Neutrophil (primary cell): ENCODE measurements at regions not wholly inside any gene's neighbourhood (a gene's known extent, or its start where the extent isn't known, plus 50 kb on each side); places are given as distances from the start of the nearest gene placed in this dataset.

Experiments used
- H3K27ac ChIP-seq: fragments of 200-600 bp; sonication (generic); 2 replicates; pipeline ENCODE4 v1.5.1; 2016; ENCODE audit warnings: mild to moderate bottlenecking, moderate library complexity
- H3K27me3 ChIP-seq: fragments of 200-600 bp; sonication (generic); 2 replicates; pipeline ENCODE4 v1.6.0; 2016; ENCODE audit warnings: mild to moderate bottlenecking
- H3K36me3 ChIP-seq: fragments of 200-600 bp; sonication (generic); 2 replicates; pipeline ENCODE4 v1.5.1; 2017
- H3K4me1 ChIP-seq, 2 experiments: fragments of 200-600 bp in 1 of 2; sonication (generic) in 1 of 2; 1 replicate in 1 of 2; 2 replicates in 1 of 2; pipeline versions ENCODE4 v1.5.1 to v1.6.1; 2013 to 2016; ENCODE audit warnings: low read depth in 1 of 2, low read length in 1 of 2, mild to moderate bottlenecking in 1 of 2, moderate library complexity in 1 of 2; ENCODE audit not compliant: control insufficient read depth in 1 of 2, insufficient read depth in 1 of 2
- H3K4me3 ChIP-seq, 2 experiments: fragments of 200-600 bp in 1 of 2; sonication (generic) in 1 of 2; 1 replicate in 1 of 2; 2 replicates in 1 of 2; pipeline ENCODE4 v1.5.1; 2013 to 2016; ENCODE audit warnings: low read depth in 1 of 2, low read length in 1 of 2, mild to moderate bottlenecking in 1 of 2, moderate library complexity in 1 of 2
- H3K9me3 ChIP-seq: fragments of 200-600 bp; sonication (generic); 2 replicates; pipeline ENCODE4 v1.5.1; 2016
- CTCF ChIP-seq: fragments of 200-600 bp; sonication (generic); IDR thresholded peaks from 2 replicates; pipeline ENCODE4 v1.5.1; 2016; ENCODE audit warnings: antibody characterized with exemption

- H3K4me1 ChIP-seq = no peaks in the 10 kb centered on the region
- no peak for TF ChIP-seq CTCF
- H3K4me3 ChIP-seq = no peak overlapping the region
These were observed 867.4 kb downstream of the DSC3 start for GRCh38 chr18:30175061-30175574.

GRCh38 chr18:30163573-30163972 lies 879.0 kb downstream of the DSC3 start:
- Histone ChIP-seq H3K4me3 (no peak overlapping the region), H3K27me3 (no peaks in the 10 kb centered on the region), H3K27ac (no peak overlapping the region), H3K36me3 (no peaks in the 10 kb centered on the region), H3K9me3 (no peaks in the 10 kb centered on the region), H3K4me1 (no peaks in the 10 kb centered on the region)
- TF ChIP-seq CTCF = no peak

More at GRCh38 chr18:30175061-30175574, 867.4 kb downstream of the DSC3 start:
- H3K36me3 ChIP-seq = no peaks in the 10 kb centered on the region
- no peaks in the 10 kb centered on the region for H3K27me3 ChIP-seq
- no peak overlapping the region for H3K27ac ChIP-seq
- H3K9me3 ChIP-seq = no peaks in the 10 kb centered on the region

GRCh38 chr18:30160124-30160523 lies 882.4 kb downstream of the DSC3 start:
- no peaks in the 10 kb centered on the region for H3K36me3 ChIP-seq
- H3K27ac ChIP-seq = no peak overlapping the region
- H3K4me1 ChIP-seq = no peaks in the 10 kb centered on the region
- no peak overlapping the region for H3K4me3 ChIP-seq
- TF ChIP-seq CTCF = no peak
- no peaks in the 10 kb centered on the region for H3K27me3 ChIP-seq
- H3K9me3 ChIP-seq = no peaks in the 10 kb centered on the region

- Histone ChIP-seq H3K27me3 (no peaks in the 10 kb centered on the region), H3K36me3 (no peaks in the 10 kb centered on the region), H3K9me3 (no peaks in the 10 kb centered on the region), H3K4me1 (no peaks in the 10 kb centered on the region), H3K4me3 (no peak overlapping the region), H3K27ac (no peak overlapping the region)
- TF ChIP-seq CTCF = no peak
These were observed 891.8 kb downstream of the DSC3 start for GRCh38 chr18:30150586-30151250.

- no peak overlapping the region for H3K27ac ChIP-seq
- H3K36me3 ChIP-seq = no peaks in the 10 kb centered on the region
- H3K9me3 ChIP-seq = no peaks in the 10 kb centered on the region
- no peak for TF ChIP-seq CTCF
- H3K4me3 ChIP-seq = no peak overlapping the region
- no peaks in the 10 kb centered on the region for H3K27me3 ChIP-seq
- H3K4me1 ChIP-seq = no peaks in the 10 kb centered on the region
These were observed 893.0 kb downstream of the DSC3 start for GRCh38 chr18:30149585-30149984.
